CD4-positive, alpha-beta T cell treated with Interleukin-1 beta for 1 hour (primary cell): ENCODE measurements at regions not wholly inside any gene's neighbourhood (a gene's known extent, or its start where the extent isn't known, plus 50 kb on each side); places are given as distances from the start of the nearest gene placed in this dataset.

Experiments used
- DNase-seq, 2 donors: peaks; one replicate each; pipeline ENCODE4 v3.0.0-alpha.2; 2020 to 2022

DNA sequence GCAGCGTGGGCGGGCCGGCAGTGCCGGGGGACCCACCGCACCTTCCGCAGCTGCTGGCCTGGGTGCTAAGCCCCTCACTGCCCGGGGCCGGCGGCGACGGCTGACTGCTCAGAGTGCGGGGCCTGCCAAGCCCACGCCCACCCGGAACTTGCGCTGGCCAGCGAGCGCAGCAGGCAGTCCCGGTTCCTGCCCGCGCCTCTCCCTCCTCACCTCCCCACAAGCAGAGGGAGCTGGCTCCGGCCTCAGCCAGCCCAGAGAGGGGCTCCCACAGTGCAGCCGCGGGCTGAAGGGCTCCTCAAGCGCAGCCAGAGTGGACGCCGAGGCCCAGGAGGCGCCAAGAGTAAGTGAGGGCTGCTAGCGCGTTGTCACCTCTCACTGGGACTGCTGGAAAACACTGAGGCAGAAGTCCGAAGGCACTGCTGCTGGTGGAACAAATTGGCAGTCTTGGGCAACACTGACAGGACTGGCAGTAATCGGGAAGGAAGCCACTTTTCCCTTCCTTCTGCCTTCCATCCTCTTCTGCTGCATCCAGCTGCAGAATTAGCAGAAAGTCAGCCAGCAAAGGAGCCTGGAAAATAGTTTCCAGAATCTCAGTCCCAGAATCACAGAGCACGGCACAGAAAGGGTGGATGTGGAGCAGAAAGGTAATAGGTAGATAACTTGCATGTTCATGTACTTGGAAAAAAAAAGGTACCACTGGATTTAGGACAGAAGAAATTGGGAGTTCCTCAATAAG lies 179.4 kb upstream of the FN1 start:
- DNase-seq = no peak

DNA sequence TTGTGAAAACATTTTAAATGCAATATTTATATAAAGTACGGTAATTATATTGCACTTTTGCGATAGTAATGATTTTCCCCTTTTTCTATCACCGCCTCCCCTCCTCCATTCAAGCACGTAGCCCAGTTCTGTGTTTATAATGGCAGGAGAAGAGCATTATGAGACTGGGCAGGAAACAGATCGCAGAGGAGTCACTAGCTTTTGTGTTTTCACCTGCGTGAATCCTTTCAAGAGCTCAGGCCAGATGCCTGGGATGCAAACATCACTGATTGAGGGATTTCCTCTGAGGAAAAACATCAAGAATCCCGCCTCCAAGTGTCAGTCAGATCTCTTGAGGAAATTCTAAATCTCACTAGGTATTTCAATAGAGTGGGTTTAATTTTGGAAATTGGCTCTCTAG lies 178.4 kb upstream of the FN1 start:
- DNase-seq = no peak

DNA sequence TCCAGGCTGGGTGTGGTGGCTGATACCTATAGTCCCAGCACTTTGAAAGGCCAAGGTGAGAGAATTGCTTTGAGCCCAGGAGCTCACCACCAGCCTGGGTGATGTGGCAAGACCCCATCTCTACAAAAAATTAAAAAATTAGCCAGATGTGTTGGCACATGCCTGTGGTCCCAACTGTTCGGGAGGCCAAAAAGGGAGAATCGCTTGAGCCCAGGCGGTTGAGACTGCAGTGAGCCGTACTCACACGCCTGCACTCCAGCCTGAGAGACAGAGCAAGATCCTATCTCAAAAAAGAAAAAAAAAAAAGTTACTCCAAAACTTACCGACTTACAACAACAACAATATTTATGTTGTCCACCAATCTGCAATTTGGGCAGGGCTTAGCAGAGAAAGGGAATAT lies 178.0 kb upstream of the FN1 start:
- no peak for DNase-seq

DNA sequence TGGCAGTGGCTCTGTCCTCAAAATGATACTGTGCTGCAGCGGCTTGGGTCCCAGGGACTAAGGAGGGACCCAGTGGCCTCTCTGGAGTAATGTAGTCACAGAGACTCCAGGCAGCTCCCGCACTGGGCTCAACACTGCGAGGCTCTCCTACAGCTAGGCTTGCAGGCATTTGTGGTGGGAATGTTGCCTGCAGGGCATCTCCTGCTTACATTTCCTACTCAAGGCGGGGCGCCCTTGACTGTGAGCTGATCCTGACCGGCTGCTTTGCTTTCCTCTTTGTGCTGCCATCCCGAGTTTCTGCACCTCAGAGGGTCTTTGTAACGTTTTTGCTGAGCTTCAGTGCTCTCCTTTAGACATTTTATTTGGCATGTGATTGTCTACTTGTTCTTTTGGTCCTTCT lies 177.4 kb upstream of the FN1 start:
- DNase-seq = no peak

DNA sequence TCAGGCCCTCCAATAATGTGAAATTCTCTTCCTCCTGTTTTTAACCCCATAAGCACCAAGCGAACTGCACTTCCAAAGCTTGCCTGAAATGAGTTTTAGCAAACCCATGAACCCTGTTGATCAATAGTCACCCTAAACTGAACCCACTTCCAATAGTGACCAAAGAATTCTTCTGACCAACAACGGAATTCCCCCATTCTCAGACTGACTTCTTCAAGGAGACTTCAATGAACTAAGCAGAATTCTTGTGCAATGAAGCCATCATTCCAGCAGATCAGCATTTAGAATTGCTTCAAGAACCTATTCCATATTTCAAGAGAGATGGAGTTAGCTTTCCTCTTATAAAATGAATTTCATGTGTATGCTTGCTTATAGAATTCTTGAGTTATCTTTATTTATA lies 176.9 kb upstream of the FN1 start:
- no peak for DNase-seq

DNA sequence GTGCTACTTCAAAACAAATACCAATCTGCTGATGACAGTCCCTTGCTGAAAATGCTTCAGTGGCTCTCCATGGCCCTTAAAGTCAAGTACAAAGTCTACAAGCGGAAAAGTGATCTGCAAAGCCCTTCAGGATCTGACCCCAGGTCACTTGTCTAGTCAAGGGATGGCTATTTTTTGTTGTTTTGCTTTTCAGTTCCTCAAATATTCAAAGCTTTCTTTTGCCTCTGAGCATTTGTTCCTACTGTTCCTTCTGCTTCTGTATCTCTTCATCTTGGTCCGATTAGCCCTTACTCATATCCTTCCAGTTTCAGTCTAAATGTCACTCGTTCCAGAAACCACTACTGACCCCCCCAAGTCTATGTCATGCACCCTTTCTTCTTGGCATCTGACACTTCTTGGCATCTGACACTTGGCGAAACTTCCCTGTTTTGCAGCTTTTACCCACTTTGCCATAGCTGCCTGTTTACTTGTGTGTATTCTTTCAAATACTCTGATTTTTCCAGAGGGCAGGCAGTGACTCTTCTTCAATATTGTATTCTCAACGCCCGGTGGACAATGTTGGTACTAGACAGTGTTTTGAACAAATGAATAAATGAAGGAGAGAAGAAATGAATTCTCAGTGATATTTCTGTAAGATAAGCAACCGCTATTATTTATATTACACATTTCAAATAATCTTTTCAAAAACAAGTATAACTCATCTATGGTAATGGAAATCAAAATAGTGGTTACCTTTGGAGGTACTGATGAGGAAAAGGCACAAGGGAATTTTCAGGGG lies 175.9 kb upstream of the FN1 start:
- no peak for DNase-seq

DNA sequence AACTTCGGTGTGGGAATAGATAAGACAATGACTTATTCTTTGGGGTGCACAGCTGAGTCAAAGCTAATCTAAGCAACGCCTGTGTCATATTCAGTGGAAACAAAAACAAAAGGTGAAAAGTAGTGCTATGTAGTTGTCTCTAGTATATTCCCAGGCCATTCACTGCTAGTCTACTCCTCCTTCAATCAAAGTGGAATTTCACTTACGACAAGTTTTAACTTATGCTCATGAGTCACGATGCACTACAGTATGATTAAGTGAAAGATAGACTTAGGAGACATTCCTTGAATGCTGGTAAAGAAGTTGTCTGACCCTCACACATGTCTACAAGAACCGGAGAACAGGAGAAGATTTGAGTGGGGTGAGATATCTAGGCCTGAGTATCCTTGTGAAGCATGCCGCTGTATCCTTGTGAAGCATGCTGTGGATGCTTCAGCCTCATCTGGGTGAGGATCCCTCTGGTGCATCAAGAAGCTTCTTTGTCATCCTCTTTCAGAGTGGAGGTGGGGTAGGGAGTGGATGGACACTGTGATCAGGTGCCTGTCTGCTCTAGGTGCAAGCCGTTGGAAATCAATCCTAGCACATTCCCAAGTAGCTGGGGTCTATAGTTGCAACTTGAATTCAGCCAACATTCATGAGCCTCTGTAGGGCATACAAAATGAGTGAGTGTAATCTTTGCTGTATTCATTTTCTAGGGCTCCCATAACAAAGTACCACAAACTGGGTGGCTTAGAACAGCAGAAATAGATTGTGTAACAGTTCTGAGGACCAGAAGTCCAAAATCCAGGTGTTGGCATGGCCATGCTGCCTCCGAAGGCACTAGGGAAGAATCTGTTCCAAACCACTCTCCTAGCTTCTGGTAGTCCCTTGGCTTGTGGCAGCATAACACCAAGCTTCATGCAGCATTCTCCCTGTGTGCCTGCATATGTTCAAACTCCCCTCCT lies 173.5 kb upstream of the FN1 start:
- no peak for DNase-seq

DNA sequence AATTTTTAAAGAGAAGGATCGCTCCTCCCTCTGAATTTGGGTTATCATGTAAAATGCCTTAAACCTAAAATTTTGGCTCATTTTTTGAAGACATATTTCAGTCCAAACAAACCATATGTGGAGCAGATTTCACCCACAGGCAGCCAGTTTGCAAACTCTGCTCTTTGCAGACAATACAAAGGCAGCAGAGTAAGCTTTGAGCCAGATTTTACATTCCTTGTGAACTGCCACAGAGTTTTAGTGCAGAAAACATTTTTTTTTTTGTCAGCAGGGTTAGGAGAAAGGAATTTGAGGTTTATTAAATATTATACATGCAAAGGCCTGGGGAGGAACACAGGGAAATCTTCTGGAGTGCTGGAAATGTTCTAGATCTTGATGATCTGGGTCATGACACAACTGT lies 171.9 kb upstream of the FN1 start:
- no peak for DNase-seq

DNA sequence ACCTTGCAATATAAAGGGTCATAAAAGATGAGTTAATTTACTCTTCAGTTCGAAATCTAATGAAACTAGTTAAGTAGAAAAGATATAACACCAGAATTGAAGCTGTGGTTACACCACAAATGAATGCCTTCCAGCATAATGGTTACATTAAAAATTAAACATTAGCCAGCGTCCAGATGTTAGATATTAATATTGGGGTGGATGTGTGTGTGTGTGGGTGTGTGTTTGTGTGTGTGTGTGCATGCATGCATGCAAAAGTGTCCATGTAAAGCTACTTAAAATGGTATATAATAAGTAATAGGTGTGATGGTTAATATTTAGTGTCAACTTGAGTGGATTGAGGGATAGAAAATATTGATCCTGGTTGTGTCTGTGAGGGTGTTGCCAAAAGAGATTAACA lies 170.4 kb upstream of the FN1 start:
- no peak for DNase-seq

DNA sequence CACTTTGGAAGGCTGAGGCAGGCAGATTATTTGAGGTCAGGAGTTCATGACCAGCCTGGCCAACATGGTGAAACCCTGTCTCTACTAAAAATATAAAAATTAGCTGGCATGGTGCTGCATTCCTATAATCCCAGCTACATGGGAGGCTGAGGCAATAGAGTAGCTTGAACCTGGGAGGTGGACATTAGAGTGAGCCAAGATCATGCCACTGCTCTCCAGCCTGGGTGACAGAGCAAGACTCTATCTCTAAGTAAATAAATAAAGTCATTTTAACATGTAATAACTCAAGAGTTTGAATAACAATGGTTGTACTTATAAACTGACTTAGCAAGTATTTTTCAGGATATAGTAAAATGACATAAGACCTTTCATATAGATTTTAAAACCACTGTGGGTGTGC lies 169.3 kb upstream of the FN1 start:
- no peak for DNase-seq

DNA sequence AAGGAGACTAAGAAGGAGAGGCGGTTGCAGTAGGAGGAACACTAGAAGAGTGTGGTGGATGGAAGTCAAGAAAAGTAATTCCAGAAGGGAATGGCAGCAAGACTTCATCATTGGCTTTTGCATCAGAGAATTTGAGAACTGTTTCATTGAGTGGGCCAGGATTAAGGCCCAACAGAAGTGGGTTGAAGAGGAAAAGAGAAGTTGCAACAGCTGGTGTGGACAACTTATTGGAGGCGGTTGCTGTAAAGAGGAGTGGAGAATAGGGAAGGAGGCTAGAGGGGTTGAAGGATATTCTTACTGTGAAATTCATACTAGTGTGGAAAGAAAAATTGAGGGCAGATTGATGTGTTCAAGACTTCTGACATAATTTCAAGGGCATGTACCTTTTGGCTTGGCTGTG lies 168.7 kb upstream of the FN1 start:
- no peak for DNase-seq

DNA sequence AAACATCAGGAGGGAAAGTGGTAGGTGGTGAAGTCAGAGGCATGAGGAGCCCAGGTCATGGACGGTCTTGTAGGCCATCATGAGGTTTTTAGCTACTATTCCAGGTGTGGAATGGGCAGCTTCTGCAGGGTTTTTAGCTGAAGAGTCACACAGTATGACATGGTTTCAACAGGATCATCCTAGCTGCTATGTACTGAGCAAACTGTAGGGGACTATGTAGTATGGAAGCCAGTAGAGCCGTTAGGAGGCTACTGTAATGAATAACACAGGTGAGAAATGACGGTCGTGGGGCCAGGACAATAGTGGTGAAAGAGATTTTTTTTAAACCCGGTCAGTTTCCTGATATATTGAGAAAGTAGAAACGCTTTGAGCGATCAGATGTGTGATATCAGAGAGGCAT lies 167.6 kb upstream of the FN1 start:
- no peak for DNase-seq

DNA sequence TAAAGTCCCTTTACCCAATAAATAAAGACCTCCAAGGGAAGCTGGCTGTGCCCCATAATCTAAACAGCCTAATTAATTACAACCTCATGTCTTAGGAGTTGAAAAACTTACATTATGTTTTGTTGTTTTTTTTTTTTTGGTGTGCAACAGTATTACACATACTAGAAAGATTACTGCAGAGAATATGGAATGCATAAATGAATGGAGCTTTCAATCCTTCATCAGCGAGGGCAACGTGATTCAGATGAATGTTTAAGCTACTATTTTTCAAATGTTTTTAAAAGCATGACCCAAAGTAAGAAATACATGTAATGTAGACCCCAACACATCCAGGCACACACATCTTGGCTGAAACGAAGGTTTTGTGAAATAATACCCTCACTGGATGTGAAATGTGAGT lies 167.1 kb upstream of the FN1 start:
- DNase-seq = no peak

DNA sequence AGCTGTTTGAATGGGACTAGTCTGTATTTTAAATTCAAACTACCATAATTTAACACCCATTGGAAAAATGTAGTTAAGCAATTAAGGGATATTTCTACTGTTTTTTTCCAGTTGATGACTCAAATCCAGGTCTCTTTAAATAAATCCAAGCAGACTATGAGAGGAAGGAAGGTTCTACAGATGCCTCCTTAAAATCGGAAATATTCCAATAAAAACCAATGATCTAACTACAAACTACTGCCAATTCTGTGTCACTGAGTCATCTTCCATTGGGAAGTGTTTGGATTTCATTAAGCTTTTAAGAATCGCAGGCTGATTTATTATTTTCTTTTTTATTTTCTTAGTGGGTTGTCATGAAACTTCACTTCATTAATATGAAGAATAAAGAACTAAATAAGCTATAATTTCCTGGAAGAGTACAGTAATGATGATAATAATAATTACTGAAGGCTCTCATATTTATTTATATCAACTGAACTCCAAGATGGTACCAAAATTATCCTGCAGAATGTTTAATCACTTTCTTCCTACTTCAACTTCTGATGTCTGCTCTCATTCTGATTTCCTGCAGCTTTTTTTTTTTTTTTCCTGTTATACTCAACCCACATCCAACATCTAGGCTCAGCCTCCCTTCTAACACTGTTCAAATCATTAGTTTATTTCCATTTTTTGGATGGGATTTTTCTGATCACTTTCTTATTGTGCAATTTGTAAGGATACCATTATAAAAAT lies 166.3 kb upstream of the FN1 start:
- DNase-seq = no peak

DNA sequence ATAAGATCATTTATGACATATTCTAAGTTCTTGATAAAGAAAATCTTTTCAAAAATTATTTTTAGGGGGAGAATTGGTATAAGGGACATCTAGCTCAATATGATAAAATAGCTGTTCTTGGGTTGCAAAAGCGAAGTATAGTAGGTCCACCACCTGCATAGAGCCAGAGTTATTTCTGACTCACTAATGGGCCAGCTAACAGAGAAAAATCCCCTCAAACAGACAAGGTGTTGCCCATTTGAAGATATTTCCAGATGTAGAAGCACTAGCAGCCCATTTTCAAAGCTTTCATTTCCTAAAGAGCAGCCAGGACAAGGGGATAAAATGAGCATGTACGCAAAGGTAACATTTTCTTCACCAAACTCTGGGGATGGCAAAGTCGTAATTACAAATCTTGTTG lies 165.7 kb upstream of the FN1 start:
- no peak for DNase-seq

DNA sequence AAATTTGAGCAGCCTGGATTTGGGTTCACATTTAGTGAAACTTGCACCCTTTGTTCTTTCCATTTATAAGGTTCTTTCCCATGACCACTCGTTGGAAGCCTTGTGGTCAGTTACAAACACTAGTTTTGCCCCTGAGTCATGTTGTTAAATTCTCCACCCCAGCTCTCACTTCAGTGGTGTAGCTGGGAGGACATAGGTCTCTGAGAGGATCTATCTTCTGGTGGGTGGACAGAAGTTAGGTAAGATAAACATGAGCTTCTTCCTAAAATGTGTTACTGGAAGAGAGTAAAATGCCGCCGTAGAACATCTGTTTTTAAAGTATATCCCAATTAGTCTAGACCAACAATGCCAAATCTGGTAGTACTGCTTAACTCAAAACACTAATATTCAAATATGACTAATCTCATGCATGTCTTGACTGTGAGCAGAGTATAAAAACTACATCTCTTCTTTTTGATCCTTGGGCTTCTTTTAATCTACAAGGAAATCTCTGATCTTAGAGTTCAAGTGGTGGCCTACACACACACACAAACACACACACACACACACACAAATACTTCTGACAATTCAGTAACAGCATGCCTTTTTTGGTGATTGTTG lies 162.6 kb upstream of the FN1 start:
- no peak for DNase-seq

DNA sequence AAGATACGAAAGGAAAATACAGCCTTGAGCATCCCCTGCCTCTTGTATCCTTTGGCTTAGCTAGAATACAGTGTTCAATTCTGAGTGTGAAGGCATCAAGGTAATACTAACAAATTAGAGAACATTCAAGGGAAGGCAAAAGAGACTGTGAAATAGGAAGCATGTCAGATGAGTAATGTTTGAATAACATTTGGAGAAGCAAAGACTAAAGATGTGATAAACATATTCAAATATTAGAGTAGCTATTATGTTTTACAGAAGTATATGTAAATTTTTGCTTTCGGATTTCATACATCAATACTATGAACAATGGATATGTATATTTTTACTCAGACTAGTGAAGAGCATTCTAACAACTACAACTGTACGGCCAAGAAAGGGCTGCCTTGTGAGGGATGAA lies 161.7 kb upstream of the FN1 start:
- no peak for DNase-seq

DNA sequence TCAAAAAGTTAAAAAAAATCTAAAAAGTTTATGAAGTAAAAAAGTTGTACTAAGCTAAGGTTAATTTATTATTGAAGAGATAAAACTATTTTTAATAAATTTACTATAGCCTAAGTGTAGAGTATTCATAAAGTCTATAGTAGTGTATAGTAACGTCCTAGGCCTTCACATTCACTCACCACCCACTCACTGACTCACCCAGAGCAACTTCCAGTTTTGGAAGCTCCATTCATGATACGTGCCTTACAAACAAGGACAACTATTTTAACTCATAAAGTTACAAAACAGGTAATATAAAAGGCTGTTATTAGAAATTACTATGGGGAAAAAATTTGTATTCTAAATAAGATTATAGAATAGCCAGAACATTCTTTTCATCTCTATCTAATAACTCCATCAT lies 158.9 kb upstream of the FN1 start:
- no peak for DNase-seq

DNA sequence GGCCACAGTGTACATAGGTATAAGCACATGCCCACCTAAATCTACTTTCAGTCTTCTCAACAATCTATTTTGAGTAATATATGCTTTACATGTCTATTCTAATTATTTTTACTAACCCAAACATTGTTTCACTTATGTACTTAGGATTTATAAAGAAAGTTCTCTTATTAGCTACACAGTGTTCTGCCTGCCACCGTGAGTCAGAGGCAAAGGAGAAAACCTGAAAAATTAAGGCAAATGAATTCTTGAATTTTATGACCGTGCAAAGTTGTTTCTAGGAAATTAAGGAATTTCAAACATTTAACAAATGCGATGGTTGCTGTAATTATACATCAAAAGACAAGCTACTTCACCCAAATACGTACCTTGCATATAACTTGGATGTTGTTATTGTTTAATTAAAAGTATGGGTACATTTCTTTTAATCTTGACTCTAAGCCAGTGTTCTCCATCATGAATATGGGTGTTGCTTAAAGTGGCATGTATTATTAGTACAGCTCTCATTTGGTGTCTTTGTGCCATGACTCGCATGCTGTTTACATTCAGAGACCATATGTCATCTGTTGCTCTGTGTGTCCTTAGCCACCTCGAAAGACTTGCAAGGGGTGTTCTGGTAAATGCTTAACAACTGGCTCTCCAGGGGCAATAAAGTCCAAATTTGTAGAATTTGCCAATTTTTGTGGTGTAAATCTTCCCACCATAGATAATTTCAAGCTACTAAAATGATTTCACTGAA lies 154.3 kb upstream of the FN1 start:
- no peak for DNase-seq

DNA sequence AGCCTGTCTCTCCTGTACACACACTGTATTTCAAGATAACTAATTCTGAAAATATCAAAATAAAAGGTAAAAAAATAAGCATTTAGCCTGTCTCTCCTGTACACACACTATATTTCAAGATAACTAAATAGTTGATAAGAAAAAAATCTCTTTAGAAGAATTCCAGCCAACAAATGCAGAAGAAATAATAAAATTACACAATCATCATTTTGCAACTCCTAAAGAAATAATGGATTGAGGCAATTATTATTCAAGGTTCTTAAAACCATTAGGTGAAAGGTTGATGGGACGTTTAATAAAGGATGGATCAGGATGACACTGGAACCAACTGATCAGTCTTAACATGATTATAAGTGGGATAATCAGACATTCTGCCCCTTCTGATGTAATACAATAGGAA lies 148.0 kb upstream of the FN1 start:
- no peak for DNase-seq

DNA sequence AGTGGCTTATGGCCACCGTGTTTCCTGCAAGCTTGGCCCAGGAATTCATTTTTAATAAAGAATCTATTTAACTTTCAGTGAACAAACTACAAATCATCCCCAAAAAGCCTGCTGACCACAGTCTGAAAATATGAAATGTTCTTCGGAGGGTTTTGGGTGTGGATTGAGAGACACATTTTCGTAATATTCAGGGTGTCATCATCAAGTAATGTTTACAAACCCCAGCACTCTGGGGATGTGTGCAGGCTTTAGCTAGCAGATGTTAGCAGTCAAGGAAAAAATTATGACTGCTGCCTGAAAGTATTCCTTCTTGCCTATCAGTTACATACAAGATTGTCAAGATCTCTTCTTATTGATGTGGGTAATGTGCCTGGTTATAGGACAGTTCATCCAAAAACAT lies 143.9 kb upstream of the FN1 start:
- no peak for DNase-seq

DNA sequence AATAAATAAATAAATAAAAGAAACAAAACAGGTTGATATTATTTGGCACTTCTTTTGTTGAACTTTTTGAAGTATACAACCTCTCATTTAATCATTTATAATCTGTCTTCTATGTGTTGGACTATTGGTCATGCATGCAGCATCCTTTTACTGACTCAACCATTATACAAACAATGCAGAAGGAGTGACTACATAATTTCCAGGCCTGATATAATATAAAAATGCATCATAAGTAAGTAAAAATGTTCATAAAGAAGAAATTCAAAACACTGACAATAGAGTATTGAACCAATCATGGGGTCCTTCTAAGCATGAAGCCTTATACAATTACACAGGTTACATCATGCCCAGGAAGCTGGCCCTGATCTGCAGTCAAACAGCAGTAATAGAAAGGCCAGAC lies 141.5 kb upstream of the FN1 start:
- DNase-seq = no peak
